Superior temporal gyrus (tissue), 1 donor: ENCODE measurements at regions not wholly inside any gene's neighbourhood (a gene's known extent, or its start where the extent isn't known, plus 50 kb on each side); places are given as distances from the start of the nearest gene placed in this dataset.

Experiments
- DNase-seq: peaks from one replicate; pipeline ENCODE4 v3.0.0-alpha.2; 2016; ENCODE audit errors: extremely low spot score

GRCh38 chr2:212709280-212709679 lies 170.7 kb upstream of the ERBB4 start:
- no peak for DNase-seq

- no peak for DNase-seq
These were observed 169.8 kb upstream of the ERBB4 start for GRCh38 chr2:212708355-212708754.

GRCh38 chr2:212695426-212695825 lies 156.8 kb upstream of the ERBB4 start:
- no peak for DNase-seq

- no peak for DNase-seq
These were observed 155.8 kb upstream of the ERBB4 start for GRCh38 chr2:212694398-212694797.

GRCh38 chr2:212692466-212692865 lies 153.9 kb upstream of the ERBB4 start:
- DNase-seq, result no peak

GRCh38 chr2:212686285-212686895 lies 147.8 kb upstream of the ERBB4 start:
- peak; percentile 85 for DNase-seq

GRCh38 chr2:212683346-212684097 lies 144.9 kb upstream of the ERBB4 start:
- no peak for DNase-seq

- no peak for DNase-seq
These were observed 144.3 kb upstream of the ERBB4 start for GRCh38 chr2:212682937-212683336.

GRCh38 chr2:212677466-212677865 lies 138.9 kb upstream of the ERBB4 start:
- no peak for DNase-seq

- no peak for DNase-seq
These were observed 133.6 kb upstream of the ERBB4 start for GRCh38 chr2:212672186-212672585.

- no peak for DNase-seq
These were observed 131.2 kb upstream of the ERBB4 start for GRCh38 chr2:212669761-212670160.

- DNase-seq, result peak; percentile 25
These were observed 129.2 kb upstream of the ERBB4 start for GRCh38 chr2:212667751-212668316.

GRCh38 chr2:212665948-212666347 lies 127.3 kb upstream of the ERBB4 start:
- DNase-seq, result no peak

GRCh38 chr2:212659441-212659840 lies 120.8 kb upstream of the ERBB4 start:
- DNase-seq, result no peak

- no peak for DNase-seq
These were observed 111.0 kb upstream of the ERBB4 start for GRCh38 chr2:212649646-212650045.

GRCh38 chr2:212646698-212647366 lies 108.2 kb upstream of the ERBB4 start:
- DNase-seq, result no peak

GRCh38 chr2:212644195-212644837 lies 105.7 kb upstream of the ERBB4 start:
- DNase-seq, result no peak

GRCh38 chr2:212640428-212640827 lies 101.8 kb upstream of the ERBB4 start:
- no peak for DNase-seq

GRCh38 chr2:212638694-212639093 lies 100.1 kb upstream of the ERBB4 start:
- DNase-seq, result no peak

GRCh38 chr2:212628586-212628985 lies 90.0 kb upstream of the ERBB4 start:
- no peak for DNase-seq

GRCh38 chr2:212626371-212626918 lies 87.8 kb upstream of the ERBB4 start:
- no peak for DNase-seq

- DNase-seq, result no peak
These were observed 81.4 kb upstream of the ERBB4 start for GRCh38 chr2:212619954-212620353.
